ENCODE measurements at regions not wholly inside any gene's neighbourhood (a gene's known extent, or its start where the extent isn't known, plus 50 kb on each side); places are given as distances from the start of the nearest gene placed in this dataset.
"Not testable (repeated sequence)": the region's sequence is repeated elsewhere in the genome, so short reads cannot be mapped to it uniquely, and the experiment has no call there.

- ChIA-PET CTCF (no interaction called here), POLR2A (no interaction called here)
- no peaks in the 10 kb centered on the region for H3K4me1 Mint-ChIP-seq (ENCODE audit: low read depth, unreplicated experiment)
- no peak for TF ChIP-seq CTCF (IDR thresholded peaks at IDR 0.05; ENCODE audit: insufficient read depth in 1 of 2, low read depth in 1 of 2, low read length in 1 of 2, severe bottlenecking in 1 of 2, unreplicated experiment in 1 of 2)
- Histone ChIP-seq H3K4me1 (peaks cover 13% of the 10 kb centered on the region), H3K27me3 (replicated peaks; ENCODE audit: control insufficient read depth, insufficient read depth, low read length) (no peaks in the 10 kb centered on the region), H3K4me3 (ENCODE audit: low read depth, low read length) (no peak overlapping the region), H3K36me3 (ENCODE audit: control insufficient read depth, insufficient read depth, low read length) (no peaks in the 10 kb centered on the region), H3K9me3 (no peaks in the 10 kb centered on the region)
- no peaks in the 10 kb centered on the region for H3K36me3 Mint-ChIP-seq (ENCODE audit: insufficient read depth, unreplicated experiment)
- DNase-seq, result no peak
- no peak overlapping the region for H3K4me3 Mint-ChIP-seq (ENCODE audit: unreplicated experiment)
- no TSS peak for BruUV-seq (replicated peaks)
- H3K9me3 Mint-ChIP-seq (ENCODE audit: unreplicated experiment), result peaks cover 9% of the 10 kb centered on the region
- intact Hi-C loops (cut with micrococcal nuclease; ENCODE audit: unreplicated experiment), result no loop called here
- H3K27ac Mint-ChIP-seq (ENCODE audit: unreplicated experiment), result no peak overlapping the region
- H3K27me3 Mint-ChIP-seq (ENCODE audit: insufficient read depth, unreplicated experiment), result no peaks in the 10 kb centered on the region
These were observed 746.1 kb downstream of the C4orf33 start for GRCh38 chr4:129842096-129842495.

GRCh38 chr4:129852434-129852833 is 756.5 kb downstream of the C4orf33 start:
- DNase-seq, result no peak
- ChIA-PET CTCF (no interaction called here), POLR2A (no interaction called here)
- Mint-ChIP-seq H3K27me3 (ENCODE audit: insufficient read depth, unreplicated experiment) (no peaks in the 10 kb centered on the region), H3K36me3 (ENCODE audit: insufficient read depth, unreplicated experiment) (peaks cover 5% of the 10 kb centered on the region), H3K4me1 (ENCODE audit: low read depth, unreplicated experiment) (no peaks in the 10 kb centered on the region), H3K9me3 (ENCODE audit: unreplicated experiment) (no peaks in the 10 kb centered on the region), H3K4me3 (ENCODE audit: unreplicated experiment) (no peak overlapping the region), H3K27ac (ENCODE audit: unreplicated experiment) (no peak overlapping the region)
- no peak for TF ChIP-seq CTCF (IDR thresholded peaks at IDR 0.05; ENCODE audit: insufficient read depth in 1 of 2, low read depth in 1 of 2, low read length in 1 of 2, severe bottlenecking in 1 of 2, unreplicated experiment in 1 of 2)
- Histone ChIP-seq H3K4me1 (no peaks in the 10 kb centered on the region), H3K4me3 (ENCODE audit: low read depth, low read length) (no peak overlapping the region), H3K27me3 (replicated peaks; ENCODE audit: control insufficient read depth, insufficient read depth, low read length) (no peaks in the 10 kb centered on the region), H3K9me3 (no peaks in the 10 kb centered on the region), H3K36me3 (ENCODE audit: control insufficient read depth, insufficient read depth, low read length) (no peaks in the 10 kb centered on the region; the same call in 1 of the 2 replicates)
- intact Hi-C loops (cut with micrococcal nuclease; ENCODE audit: unreplicated experiment), result no loop called here
- no TSS peak for BruUV-seq (replicated peaks)

DNA sequence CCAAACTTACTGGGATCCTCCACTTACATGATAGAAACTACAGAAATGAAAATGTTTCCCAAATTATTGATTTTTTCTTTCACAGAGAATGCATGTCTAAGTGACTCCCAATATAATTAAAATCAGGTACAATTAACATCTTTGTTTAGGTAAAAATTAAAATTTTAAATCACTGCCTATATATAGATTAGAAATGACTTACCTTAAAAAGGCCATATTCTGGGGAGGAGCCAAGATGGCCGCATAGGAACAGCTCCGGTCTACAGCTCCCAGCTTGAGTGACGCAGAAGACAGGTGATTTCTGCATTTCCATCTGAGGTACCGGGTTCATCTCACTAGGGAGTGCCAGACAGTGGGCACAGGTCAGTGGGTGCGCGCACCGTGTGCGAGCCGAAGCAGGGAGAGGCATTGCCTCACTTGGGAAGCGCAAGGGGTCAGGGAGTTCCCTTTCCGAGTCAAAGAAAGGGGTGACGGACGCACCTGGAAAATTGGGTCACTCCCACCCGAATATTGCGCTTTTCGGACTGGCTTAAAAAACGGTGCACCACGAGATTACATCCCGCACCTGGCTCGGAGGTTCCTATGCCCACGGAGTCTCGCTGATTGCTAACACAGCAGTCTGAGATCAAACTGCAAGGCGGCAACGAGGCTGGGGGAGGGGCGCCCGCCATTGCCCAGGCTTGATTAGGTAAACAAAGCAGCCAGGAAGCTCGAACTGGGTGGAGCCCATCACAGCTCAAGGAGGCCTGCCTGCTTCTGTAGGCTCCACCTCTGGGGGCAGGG is 757.9 kb downstream of the C4orf33 start:
- H3K9me3 Mint-ChIP-seq (ENCODE audit: unreplicated experiment); CTCF ChIA-PET; H3K27me3 ChIP-seq (replicated peaks; ENCODE audit: control insufficient read depth, insufficient read depth, low read length); H3K4me1 Mint-ChIP-seq (ENCODE audit: low read depth, unreplicated experiment); intact Hi-C loops (cut with micrococcal nuclease; ENCODE audit: unreplicated experiment); H3K27me3 Mint-ChIP-seq (ENCODE audit: insufficient read depth, unreplicated experiment); H3K36me3 ChIP-seq (ENCODE audit: control insufficient read depth, insufficient read depth, low read length); H3K4me1 ChIP-seq; H3K9me3 ChIP-seq; POLR2A ChIA-PET; H3K36me3 Mint-ChIP-seq (ENCODE audit: insufficient read depth, unreplicated experiment): not testable (repeated sequence)
- peak overlapping the region; percentile 94 for H3K27ac Mint-ChIP-seq (ENCODE audit: unreplicated experiment)
- BruUV-seq (replicated peaks), result TSS peak; percentile 61
- DNase-seq, result peak; percentile 16 to 36
- peak overlapping the region; percentile 41 for H3K4me3 ChIP-seq (ENCODE audit: low read depth, low read length)
- peak overlapping the region; percentile 84 for H3K4me3 Mint-ChIP-seq (ENCODE audit: unreplicated experiment)

Data from Caco-2 (cell line).